HUES64 (cell line): ENCODE measurements at regions not wholly inside any gene's neighbourhood (a gene's known extent, or its start where the extent isn't known, plus 50 kb on each side); places are given as distances from the start of the nearest gene placed in this dataset.

Source experiments
- H3K27ac ChIP-seq: 2 replicates; pipeline ENCODE4 v1.7.0; 2013; ENCODE audit warnings: low read depth, low read length, inconsistent platforms
- H3K27me3 ChIP-seq: 2 replicates; pipeline ENCODE4 v1.6.1; 2013; ENCODE audit warnings: mild to moderate bottlenecking, low read length; ENCODE audit not compliant: insufficient read depth
- H3K36me3 ChIP-seq: 2 replicates; pipeline ENCODE4 v1.6.1; 2013; ENCODE audit warnings: mild to moderate bottlenecking, low read length; ENCODE audit not compliant: insufficient read depth
- H3K4me1 ChIP-seq: 2 replicates; pipeline ENCODE4 v1.6.1; 2013; ENCODE audit warnings: mild to moderate bottlenecking, low read length, moderate library complexity; ENCODE audit not compliant: insufficient read depth
- H3K4me3 ChIP-seq: 2 replicates; pipeline ENCODE4 v1.5.1; 2013; ENCODE audit warnings: mild to moderate bottlenecking, low read length, moderate library complexity
- H3K9ac ChIP-seq: 2 replicates; pipeline ENCODE4 v1.6.1; 2013; ENCODE audit warnings: mild to moderate bottlenecking, low read depth, low read length
- H3K9me3 ChIP-seq: 2 replicates; pipeline ENCODE4 v1.6.1; 2013; ENCODE audit warnings: low read depth, low read length; ENCODE audit not compliant: insufficient read depth
- WGBS: fragments of 150-250, 120-280 bp; methylation state at CpG from one replicate; pipeline ENCODE4 v1.1.7; 2013; ENCODE audit warnings: missing lambda C conversion rate; 5-methylcytosine and 5-hydroxymethylcytosine counted together

- peaks cover 16% of the 10 kb centered on the region for H3K4me1 ChIP-seq
Measured at GRCh38 chr16:58937661-58938060, 203.5 kb upstream of the GOT2 start.

GRCh38 chr16:58933186-58933585 is 199.1 kb upstream of the GOT2 start:
- H3K9me3 ChIP-seq = peaks cover 5% of the 10 kb centered on the region; the same call in 1 of the 2 replicates
- peaks cover 3% of the 10 kb centered on the region for H3K4me1 ChIP-seq
- H3K27me3 ChIP-seq = no peaks in the 10 kb centered on the region
- no peak overlapping the region for H3K4me3 ChIP-seq
- H3K9ac ChIP-seq = no peak overlapping the region
- 86% methylated on average over 3 of the region's 3 CpGs for WGBS
- no peak overlapping the region for H3K27ac ChIP-seq
- H3K36me3 ChIP-seq = no peaks in the 10 kb centered on the region

More at GRCh38 chr16:58937661-58938060, 203.5 kb upstream of the GOT2 start:
- Histone ChIP-seq H3K9me3 (peaks cover 5% of the 10 kb centered on the region; the same call in 1 of the 2 replicates), H3K9ac (no peak overlapping the region), H3K4me3 (no peak overlapping the region), H3K27ac (no peak overlapping the region), H3K27me3 (no peaks in the 10 kb centered on the region), H3K36me3 (no peaks in the 10 kb centered on the region)
- WGBS = 89% methylated on average over 5 of the region's 5 CpGs

- Histone ChIP-seq H3K4me1 (no peaks in the 10 kb centered on the region), H3K27ac (no peak overlapping the region), H3K27me3 (no peaks in the 10 kb centered on the region), H3K4me3 (no peak overlapping the region), H3K36me3 (no peaks in the 10 kb centered on the region), H3K9ac (no peak overlapping the region), H3K9me3 (peaks cover 5% of the 10 kb centered on the region; the same call in 1 of the 2 replicates)
- 96% methylated on average over 4 of the region's 4 CpGs for WGBS
Measured at GRCh38 chr16:58931436-58931835, 197.3 kb upstream of the GOT2 start.

GRCh38 chr16:58923094-58923493 is 189.0 kb upstream of the GOT2 start:
- no peaks in the 10 kb centered on the region for H3K27me3 ChIP-seq
- H3K4me1 ChIP-seq = peaks cover 12% of the 10 kb centered on the region; the same call in 1 of the 2 replicates
- no peak overlapping the region for H3K27ac ChIP-seq
- H3K36me3 ChIP-seq = no peaks in the 10 kb centered on the region
- H3K4me3 ChIP-seq = no peak overlapping the region
- WGBS = 95% methylated on average over 1 of the region's 2 CpGs
- H3K9me3 ChIP-seq = no peaks in the 10 kb centered on the region
- no peak overlapping the region for H3K9ac ChIP-seq

- H3K9me3 ChIP-seq = no peaks in the 10 kb centered on the region
- no peaks in the 10 kb centered on the region for H3K36me3 ChIP-seq
- no peak overlapping the region for H3K4me3 ChIP-seq
- no peaks in the 10 kb centered on the region for H3K27me3 ChIP-seq
- no peak overlapping the region for H3K27ac ChIP-seq
- no peaks in the 10 kb centered on the region for H3K4me1 ChIP-seq
- 92% methylated on average over 4 of the region's 4 CpGs for WGBS
- no peak overlapping the region for H3K9ac ChIP-seq
Measured at GRCh38 chr16:58913456-58913855, 179.3 kb upstream of the GOT2 start.

- Histone ChIP-seq H3K27me3 (no peaks in the 10 kb centered on the region), H3K27ac (no peak overlapping the region), H3K9me3 (no peaks in the 10 kb centered on the region), H3K4me1 (no peaks in the 10 kb centered on the region), H3K9ac (no peak overlapping the region), H3K36me3 (no peaks in the 10 kb centered on the region), H3K4me3 (no peak overlapping the region)
Measured at GRCh38 chr16:58912571-58912970, 178.5 kb upstream of the GOT2 start.

- no peaks in the 10 kb centered on the region for H3K4me1 ChIP-seq
- no peak overlapping the region for H3K27ac ChIP-seq
- H3K36me3 ChIP-seq = no peaks in the 10 kb centered on the region
- 92% methylated on average over 8 of the region's 8 CpGs for WGBS
- H3K9ac ChIP-seq = no peak overlapping the region
- H3K4me3 ChIP-seq = no peak overlapping the region
- no peaks in the 10 kb centered on the region for H3K27me3 ChIP-seq
- H3K9me3 ChIP-seq = no peaks in the 10 kb centered on the region
Measured at GRCh38 chr16:58906981-58907715, 173.0 kb upstream of the GOT2 start.

GRCh38 chr16:58904291-58904690 is 170.2 kb upstream of the GOT2 start:
- Histone ChIP-seq H3K9me3 (no peaks in the 10 kb centered on the region), H3K36me3 (no peaks in the 10 kb centered on the region), H3K9ac (no peak overlapping the region), H3K4me3 (no peak overlapping the region), H3K27me3 (no peaks in the 10 kb centered on the region), H3K27ac (no peak overlapping the region), H3K4me1 (no peaks in the 10 kb centered on the region)
- WGBS = 94% methylated on average over 4 of the region's 4 CpGs

- 91% methylated on average over 1 of the region's 1 CpG for WGBS
- Histone ChIP-seq H3K36me3 (no peaks in the 10 kb centered on the region), H3K27me3 (no peaks in the 10 kb centered on the region; the same call in 1 of the 2 replicates), H3K27ac (no peak overlapping the region), H3K4me3 (no peak overlapping the region), H3K9me3 (no peaks in the 10 kb centered on the region), H3K9ac (no peak overlapping the region), H3K4me1 (no peaks in the 10 kb centered on the region)
Measured at GRCh38 chr16:58889516-58889915, 155.4 kb upstream of the GOT2 start.

GRCh38 chr16:58885528-58886170 is 151.5 kb upstream of the GOT2 start:
- H3K4me1 ChIP-seq = no peaks in the 10 kb centered on the region
- no peaks in the 10 kb centered on the region for H3K36me3 ChIP-seq
- no peaks in the 10 kb centered on the region for H3K9me3 ChIP-seq
- no peaks in the 10 kb centered on the region; the same call in 1 of the 2 replicates for H3K27me3 ChIP-seq
- H3K9ac ChIP-seq = no peak overlapping the region
- H3K4me3 ChIP-seq = no peak overlapping the region
- H3K27ac ChIP-seq = no peak overlapping the region
- 96% methylated on average over 5 of the region's 5 CpGs for WGBS

- Histone ChIP-seq H3K4me3 (no peak overlapping the region), H3K4me1 (no peaks in the 10 kb centered on the region), H3K27me3 (no peaks in the 10 kb centered on the region; the same call in 1 of the 2 replicates), H3K9ac (no peak overlapping the region), H3K9me3 (peaks cover 12% of the 10 kb centered on the region), H3K27ac (no peak overlapping the region), H3K36me3 (no peaks in the 10 kb centered on the region)
Measured at GRCh38 chr16:58884141-58884540, 150.0 kb upstream of the GOT2 start.
